GM21576 (cell line): ENCODE measurements at regions not wholly inside any gene's neighbourhood (a gene's known extent, or its start where the extent isn't known, plus 50 kb on each side); places are given as distances from the start of the nearest gene placed in this dataset.

Experiments
- ATAC-seq: cut with Tn5 transposase; IDR thresholded peaks from one replicate; pipeline ENCODE4 v1.9.1; 2021; ENCODE audit warnings: mild to moderate bottlenecking, moderate library complexity; ENCODE audit not compliant: unreplicated experiment

DNA sequence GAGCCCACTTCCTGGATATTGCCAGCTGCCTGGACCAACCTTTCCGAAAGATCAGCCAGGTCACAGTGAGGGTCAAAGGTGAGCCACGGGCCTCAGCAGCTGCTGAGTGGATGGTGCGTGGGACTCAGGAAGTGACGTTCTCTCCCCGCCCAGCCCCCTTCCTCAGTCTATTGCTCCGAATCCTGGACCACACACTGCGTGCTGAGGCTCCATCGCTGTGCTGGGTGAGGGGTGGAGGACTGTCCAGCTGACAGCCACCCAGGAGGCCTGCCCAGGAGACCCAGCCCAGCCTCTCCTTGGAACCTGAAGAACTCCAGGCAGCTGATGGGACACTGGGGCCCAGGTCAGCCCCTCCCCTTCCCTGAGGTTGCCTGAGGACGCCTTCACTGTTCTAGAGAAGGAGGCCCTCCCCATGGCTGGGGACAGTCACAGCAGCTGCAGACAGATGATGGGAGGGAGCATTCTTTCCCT lies 94.4 kb upstream of the CD93 start:
- ATAC-seq: no peak

GRCh38 chr20:23179766-23180403 lies 93.8 kb upstream of the CD93 start:
- no peak for ATAC-seq

GRCh38 chr20:23178806-23179205 lies 92.7 kb upstream of the CD93 start:
- ATAC-seq: no peak

GRCh38 chr20:23174821-23175220 lies 88.7 kb upstream of the CD93 start:
- ATAC-seq: no peak

DNA sequence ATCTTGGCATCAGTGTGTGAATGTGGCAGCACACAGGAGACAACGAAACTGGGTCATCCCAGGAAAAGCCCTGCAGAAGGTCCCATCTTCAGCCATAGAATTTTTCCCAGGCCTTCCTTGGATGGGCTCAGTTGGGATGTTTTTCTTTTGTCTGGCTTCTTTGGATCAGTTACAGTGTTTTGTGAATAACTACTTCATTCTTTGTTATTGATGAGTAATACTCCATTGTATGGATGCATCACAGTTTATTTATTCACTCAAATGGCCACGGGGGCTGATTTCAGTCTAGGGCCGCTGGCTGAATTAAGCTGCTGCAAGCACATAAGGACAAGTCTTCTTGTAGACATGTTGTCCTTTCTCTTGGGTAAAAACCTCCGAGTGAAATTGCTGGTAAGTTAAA lies 81.3 kb upstream of the CD93 start:
- ATAC-seq: no peak

GRCh38 chr20:23166563-23166962 lies 80.4 kb upstream of the CD93 start:
- no peak for ATAC-seq

DNA sequence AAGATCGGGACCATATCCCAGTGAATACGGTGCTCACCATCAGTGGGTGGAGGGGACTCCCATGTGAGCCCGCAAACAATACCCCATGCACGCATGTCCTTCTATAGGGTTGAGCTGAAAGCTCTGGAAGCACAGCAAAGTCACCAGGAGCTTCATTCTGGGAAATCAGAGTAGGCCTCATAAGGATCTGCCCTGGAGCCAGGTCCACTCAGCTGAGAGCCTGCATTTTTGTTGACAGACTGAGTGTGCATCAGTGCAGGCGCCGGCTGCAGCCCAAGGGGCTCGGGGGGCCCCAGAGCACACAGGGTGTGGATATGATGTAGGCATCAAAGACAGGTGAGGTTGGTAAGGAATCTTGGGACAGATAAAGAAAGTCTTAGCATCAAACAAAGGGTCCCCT lies 79.8 kb upstream of the CD93 start:
- ATAC-seq: no peak

- no peak for ATAC-seq
Observed at GRCh38 chr20:23165307-23165750, 79.2 kb upstream of the CD93 start.

DNA sequence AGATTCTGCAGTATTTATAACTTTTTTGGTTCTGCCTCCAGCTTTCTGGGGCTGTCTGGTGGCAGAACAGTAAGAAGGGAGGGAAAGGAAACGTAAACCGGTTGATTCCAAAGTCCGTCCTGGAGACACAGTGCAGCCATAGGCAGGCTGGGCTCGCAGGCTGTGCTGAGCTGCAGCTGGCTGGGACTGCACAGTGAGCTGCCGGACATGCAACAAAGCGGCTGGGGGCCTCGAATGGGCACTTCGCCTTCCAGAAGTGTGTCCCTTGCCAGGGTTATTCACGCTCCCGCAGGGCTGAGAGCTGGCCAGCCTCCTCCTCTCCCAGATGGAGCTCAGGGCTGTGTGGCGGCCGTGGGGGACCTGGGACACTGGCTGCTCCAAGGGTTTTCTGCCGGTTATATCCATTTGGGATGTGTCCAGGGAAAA lies 78.1 kb upstream of the CD93 start:
- ATAC-seq: no peak

- no peak for ATAC-seq
Observed at GRCh38 chr20:23163562-23163961, 77.4 kb upstream of the CD93 start.

- ATAC-seq: no peak
Observed at GRCh38 chr20:23162887-23163286, 76.8 kb upstream of the CD93 start.

DNA sequence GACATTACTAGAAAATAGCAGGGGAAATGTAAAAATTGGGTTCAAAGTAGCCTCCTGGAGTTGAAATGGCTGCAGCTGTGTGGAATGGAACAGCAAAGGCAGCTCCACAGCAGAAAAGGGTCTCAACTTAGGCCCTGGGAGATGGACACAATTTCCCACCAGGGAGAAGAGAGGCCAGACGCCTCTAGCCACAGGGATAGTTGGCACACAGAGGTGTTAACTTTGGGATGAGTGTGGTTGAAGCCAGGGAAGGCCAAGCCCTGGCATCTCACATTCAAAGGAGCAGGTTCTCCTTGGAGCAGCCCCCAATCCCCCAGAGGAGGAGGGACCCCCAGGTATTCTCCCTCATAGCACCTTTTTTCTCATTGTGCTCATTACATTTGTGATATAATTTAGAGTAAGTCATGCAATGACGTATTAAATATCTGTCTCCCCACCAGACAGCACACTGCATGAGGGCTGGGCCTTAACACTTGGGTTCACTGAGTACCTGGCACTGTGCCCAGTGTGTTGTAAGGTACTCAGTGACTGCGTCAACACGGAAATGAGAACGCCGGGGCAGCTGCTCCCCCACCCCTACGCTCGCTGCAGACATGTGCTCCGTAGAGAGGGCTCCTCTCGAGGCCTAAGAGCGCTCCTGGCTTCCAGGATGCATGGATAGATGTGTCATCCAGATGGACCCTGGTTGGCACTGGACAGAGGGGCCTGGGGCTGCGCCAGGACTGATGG lies 76.0 kb upstream of the CD93 start:
- no peak for ATAC-seq

DNA sequence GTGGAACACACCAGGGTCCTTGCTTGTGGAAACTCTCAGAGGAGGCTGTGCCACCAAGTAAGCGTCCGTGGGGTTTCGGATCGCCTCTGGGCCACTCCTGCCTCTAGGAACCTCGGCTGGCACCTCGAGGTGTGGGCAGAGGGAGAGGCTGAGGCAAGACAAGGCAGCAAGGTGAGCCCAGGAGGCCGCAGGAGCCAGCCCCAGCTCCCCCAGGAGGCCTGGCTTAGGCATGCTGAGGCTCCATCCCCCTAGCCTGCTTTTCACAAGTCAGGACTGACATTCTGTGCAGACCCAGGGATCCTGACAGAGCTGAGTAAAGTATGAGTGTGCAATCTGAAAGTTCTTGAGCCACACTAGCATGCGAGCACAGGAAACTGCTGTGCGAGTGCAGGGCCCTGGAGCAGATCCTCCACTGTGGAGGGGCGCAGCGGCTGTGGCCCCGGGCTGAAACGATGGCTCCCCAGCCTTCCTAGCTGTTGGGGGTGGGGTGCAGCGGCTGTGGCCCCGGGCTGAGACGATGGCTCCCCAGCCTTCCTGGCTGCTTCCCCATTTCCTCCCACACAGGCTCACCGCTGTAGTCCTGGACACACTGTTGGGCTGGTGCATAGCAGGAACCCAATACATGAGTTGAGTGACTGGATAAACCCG lies 75.2 kb upstream of the CD93 start:
- no peak for ATAC-seq

DNA sequence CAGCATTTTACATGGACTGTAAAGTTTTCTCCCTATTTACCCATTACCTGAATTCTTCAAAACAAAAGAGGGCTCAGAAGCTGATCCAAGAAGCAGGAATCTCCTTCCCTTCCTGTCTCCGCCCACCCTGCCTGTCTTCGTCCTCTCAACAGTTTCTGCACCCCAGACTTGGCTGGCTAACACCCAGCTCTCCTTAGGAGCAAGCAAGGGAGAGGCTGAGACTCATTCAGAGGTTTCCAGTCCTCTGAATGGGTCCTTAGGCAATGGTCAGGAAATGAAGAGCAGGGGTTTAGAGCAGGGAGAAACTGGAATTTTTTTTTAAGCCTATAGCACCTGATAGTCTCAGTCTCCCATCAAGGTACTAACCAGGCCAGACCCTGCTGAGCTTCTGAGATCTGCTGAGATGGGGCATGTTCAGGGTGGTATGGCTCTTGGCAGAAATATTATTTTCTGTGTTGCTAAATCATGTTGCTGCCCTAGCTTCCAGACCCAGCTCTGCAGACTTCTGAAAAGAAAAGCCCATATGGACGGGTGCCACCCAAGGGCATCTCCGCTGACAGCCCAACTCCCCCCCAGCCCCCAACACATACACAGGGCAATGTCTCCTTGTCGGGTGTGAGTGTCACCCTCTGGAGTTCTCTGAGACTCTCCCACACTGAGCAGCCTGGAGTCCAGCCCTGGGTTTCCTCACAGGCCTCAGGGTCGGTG lies 74.6 kb upstream of the CD93 start:
- no peak for ATAC-seq

DNA sequence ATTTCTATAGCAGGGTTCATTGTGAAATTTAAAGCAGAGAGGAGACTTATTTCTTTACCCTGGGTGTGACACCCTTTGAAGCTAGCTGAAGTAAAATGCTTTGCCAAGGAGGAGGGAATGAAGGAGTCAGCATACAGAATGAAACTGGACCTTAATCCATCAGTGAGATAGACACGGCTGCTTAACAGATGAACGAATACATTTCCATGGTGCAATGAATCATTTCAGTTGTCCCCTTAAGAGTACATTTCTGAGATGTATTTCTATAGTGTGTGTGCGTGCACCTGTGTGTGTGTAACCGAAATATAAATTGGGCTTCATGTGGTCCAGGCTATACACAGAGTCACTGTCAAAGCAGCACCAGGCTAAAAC lies 73.8 kb upstream of the CD93 start:
- no peak for ATAC-seq

- ATAC-seq: no peak
Observed at GRCh38 chr20:23159256-23159946, 73.3 kb upstream of the CD93 start.

DNA sequence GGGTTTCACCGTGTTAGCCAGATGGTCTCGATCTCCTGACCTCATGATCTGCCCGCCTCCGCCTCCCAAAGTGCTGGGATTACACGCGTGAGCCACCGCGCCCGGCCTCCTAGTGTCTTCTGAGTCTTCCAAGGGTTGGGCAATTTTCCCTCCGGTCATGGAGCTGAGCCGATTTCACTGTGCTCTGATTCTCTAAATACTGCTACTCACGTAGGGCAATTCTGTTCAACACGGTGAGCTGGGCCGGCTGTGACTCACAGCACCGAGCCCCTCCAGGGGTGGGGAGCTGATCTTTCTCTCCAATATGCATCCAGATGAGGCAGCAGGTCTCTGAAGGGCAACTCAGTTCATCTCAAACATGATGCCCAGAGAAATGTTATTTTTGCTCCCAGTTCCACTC lies 71.6 kb upstream of the CD93 start:
- ATAC-seq: no peak

DNA sequence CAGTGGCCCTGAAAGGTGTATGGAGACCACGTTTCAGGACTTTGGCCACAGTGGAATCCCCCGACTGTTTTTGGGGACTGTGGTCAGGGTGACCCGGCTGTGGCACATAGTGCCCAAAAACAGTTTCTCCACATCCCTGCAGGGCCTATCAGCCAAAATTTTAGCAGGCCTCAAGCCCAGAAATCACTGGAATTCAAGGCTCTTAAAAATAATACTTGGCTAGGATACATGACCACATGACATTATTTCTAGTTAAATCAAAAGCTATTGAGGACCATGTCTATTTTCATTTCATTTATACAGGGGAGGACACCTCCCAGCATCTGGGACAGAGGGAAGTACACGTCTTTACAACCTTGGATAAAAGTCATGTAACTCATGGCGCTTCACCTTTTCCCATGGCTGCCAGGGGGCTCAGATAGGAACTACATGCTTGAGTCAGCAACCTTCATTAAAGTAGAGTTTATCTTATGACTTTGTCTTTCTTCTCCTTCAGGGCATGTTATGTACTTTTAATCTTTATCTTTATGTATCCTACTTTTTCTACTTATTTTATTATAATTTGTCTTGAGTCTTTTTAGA lies 70.8 kb upstream of the CD93 start:
- no peak for ATAC-seq

DNA sequence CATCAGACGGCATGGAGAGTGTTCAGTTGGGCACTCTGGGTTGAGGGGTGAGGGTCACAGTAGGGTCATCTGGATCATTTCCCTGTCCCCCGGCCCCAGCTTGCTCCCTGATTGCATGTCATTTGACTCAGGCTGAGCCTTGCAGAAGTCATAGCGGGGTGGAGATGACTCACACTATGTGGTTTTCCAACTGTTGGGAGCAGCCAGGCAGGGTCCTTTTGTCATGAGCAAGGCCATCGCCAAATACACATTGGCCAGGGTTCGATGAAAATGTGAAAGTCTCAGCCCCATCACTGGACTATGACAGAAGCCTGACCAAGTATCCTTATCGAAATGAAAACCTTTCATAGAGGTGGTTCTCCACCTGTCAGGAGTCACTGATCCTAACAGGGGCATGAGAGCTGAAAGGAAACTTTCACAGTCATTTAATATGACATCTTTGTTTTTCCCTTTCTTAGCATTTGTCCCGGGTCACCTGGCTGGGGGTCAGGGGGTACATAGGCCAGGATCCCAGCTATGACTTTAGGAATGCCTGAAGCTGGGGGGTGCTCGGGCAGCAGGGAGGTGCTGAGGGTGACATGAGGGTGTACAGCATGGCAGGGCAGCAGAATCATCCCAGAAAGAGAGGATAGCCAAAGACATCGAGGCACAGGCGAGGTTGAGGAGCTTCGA lies 70.2 kb upstream of the CD93 start:
- ATAC-seq: no peak

- no peak for ATAC-seq
Observed at GRCh38 chr20:23155141-23155590, 69.0 kb upstream of the CD93 start.
